Panc1 (cell line): ENCODE measurements at regions not wholly inside any gene's neighbourhood (a gene's known extent, or its start where the extent isn't known, plus 50 kb on each side); places are given as distances from the start of the nearest gene placed in this dataset.

Experiments
- POLR2AphosphoS5 ChIP-seq: IDR thresholded peaks from 2 replicates; pipeline ENCODE4 v1.6.1; 2012; ENCODE audit warnings: mild to moderate bottlenecking, low read depth, low read length, moderate library complexity
- TF ChIP-seq, protein P1 (sequence below), 2 experiments: IDR thresholded peaks; 2 replicates each; pipeline ENCODE4 v1.6.1; 2011 to 2012; ENCODE audit warnings: low read depth in 2 of 2, control low read depth in 1 of 2, low read length in 1 of 2, mild to moderate bottlenecking in 1 of 2, moderate library complexity in 1 of 2; ENCODE audit not compliant: insufficient read depth in 1 of 2
- TF ChIP-seq, protein P2 (sequence below): fragments of 450-650 bp; IDR thresholded peaks from 2 replicates; pipeline ENCODE4 v1.5.1; 2017; ENCODE audit warnings: mild to moderate bottlenecking

DNA sequence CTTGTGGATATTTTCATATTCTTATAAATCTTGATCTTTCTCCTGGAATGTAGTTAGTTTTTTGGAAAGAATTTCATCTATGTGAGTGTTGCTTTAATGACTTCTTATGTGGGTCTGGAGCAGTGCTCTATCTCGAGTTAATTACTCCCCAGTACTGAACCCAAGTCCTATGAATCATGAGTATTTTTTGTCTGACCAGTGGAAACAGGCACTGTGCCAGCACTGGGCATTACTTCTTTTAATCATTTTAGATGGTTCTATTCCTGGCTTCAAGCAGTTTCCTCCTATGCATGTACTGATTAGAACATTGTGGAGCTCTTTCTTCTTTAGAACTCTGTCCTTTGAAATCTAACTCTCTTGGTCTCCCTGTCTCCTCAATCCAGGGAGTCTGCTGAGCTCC is 466.3 kb downstream of the PCDH17 start:
- TF ChIP-seq, protein P1, sequence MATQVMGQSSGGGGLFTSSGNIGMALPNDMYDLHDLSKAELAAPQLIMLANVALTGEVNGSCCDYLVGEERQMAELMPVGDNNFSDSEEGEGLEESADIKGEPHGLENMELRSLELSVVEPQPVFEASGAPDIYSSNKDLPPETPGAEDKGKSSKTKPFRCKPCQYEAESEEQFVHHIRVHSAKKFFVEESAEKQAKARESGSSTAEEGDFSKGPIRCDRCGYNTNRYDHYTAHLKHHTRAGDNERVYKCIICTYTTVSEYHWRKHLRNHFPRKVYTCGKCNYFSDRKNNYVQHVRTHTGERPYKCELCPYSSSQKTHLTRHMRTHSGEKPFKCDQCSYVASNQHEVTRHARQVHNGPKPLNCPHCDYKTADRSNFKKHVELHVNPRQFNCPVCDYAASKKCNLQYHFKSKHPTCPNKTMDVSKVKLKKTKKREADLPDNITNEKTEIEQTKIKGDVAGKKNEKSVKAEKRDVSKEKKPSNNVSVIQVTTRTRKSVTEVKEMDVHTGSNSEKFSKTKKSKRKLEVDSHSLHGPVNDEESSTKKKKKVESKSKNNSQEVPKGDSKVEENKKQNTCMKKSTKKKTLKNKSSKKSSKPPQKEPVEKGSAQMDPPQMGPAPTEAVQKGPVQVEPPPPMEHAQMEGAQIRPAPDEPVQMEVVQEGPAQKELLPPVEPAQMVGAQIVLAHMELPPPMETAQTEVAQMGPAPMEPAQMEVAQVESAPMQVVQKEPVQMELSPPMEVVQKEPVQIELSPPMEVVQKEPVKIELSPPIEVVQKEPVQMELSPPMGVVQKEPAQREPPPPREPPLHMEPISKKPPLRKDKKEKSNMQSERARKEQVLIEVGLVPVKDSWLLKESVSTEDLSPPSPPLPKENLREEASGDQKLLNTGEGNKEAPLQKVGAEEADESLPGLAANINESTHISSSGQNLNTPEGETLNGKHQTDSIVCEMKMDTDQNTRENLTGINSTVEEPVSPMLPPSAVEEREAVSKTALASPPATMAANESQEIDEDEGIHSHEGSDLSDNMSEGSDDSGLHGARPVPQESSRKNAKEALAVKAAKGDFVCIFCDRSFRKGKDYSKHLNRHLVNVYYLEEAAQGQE (IDR thresholded peaks at IDR 0.05; ENCODE audit: insufficient read depth in 1 of 2, low read depth in 2 of 2, low read length in 1 of 2) = no peak
- TF ChIP-seq, protein P2, sequence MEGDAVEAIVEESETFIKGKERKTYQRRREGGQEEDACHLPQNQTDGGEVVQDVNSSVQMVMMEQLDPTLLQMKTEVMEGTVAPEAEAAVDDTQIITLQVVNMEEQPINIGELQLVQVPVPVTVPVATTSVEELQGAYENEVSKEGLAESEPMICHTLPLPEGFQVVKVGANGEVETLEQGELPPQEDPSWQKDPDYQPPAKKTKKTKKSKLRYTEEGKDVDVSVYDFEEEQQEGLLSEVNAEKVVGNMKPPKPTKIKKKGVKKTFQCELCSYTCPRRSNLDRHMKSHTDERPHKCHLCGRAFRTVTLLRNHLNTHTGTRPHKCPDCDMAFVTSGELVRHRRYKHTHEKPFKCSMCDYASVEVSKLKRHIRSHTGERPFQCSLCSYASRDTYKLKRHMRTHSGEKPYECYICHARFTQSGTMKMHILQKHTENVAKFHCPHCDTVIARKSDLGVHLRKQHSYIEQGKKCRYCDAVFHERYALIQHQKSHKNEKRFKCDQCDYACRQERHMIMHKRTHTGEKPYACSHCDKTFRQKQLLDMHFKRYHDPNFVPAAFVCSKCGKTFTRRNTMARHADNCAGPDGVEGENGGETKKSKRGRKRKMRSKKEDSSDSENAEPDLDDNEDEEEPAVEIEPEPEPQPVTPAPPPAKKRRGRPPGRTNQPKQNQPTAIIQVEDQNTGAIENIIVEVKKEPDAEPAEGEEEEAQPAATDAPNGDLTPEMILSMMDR = no peak
- no peak for TF ChIP-seq POLR2AphosphoS5
